ENCODE measurements at regions not wholly inside any gene's neighbourhood (a gene's known extent, or its start where the extent isn't known, plus 50 kb on each side); places are given as distances from the start of the nearest gene placed in this dataset.

GRCh38 chr12:60148831-60149230, 553.0 kb downstream of the SLC16A7 start:
- peak; percentile 67 for DNase-seq

GRCh38 chr12:60152756-60153155, 556.9 kb downstream of the SLC16A7 start:
- no peak for DNase-seq

GRCh38 chr12:60159761-60160160, 563.9 kb downstream of the SLC16A7 start:
- DNase-seq = no peak

GRCh38 chr12:60162988-60163720, 567.3 kb downstream of the SLC16A7 start:
- DNase-seq = no peak

DNA sequence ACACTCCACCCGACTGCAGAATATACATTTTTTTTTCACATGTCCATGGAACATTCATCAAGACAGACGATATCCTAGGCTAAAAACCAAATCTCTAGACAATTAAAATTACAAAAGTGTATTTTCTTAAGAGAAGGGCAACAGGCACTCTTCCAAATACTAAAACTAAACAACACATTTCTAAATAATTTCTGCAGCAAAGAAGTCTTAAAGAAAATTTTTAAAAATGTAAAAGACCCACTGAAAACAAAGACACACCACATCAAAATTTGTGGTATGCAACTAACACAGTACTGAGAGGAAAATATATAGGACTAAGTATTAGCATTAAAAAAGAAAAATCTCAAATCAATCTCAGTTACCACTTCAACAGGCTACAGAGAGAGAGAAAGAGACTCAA, 570.0 kb downstream of the SLC16A7 start:
- no peak for DNase-seq

- DNase-seq = no peak
These were observed 572.6 kb downstream of the SLC16A7 start for GRCh38 chr12:60168441-60168840.

- no peak for DNase-seq
These were observed 574.1 kb downstream of the SLC16A7 start for GRCh38 chr12:60169904-60170303.

DNA sequence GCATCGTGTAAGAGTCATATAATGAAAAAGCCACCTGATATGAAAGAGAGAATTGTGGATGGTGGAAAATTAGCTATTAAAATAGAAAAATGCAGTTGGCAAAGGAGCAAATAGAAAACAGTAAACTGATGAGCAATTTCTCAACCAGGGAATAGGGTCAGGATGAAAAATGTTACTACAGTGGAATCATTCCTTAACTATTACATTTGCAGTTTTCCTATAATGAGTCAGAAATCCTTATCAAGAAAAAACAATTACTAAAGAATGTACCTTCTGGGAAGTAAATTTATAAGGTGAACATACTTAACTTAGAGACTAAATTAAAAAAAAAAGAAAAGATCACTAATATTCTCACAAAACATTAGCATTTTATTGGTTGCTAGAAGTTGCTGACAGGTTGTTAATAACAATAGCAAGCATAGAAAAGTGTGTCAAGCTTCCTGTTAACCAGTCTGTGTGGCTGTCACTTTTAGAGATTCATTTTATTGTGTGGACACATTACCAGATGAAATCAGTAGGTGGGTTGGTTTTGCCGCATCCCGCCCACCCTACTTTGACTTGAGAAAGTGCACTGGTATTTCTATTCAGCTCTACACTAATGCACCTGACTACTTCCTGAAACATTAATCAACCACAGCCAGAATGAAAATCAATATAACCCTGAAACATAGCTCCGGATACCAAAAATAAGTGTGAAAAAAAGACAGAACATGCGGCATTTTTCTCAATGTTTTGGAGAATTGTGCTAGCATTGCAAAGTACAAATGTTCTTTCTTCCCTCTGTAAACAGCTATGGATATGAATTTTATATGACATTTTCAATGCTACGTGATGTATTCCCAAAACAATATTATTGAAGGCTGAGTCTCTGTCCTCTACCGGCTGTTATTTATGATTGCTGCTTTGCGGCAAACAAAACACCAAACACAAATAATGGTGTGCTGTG, 576.7 kb downstream of the SLC16A7 start:
- DNase-seq = peak; percentile 9

DNA sequence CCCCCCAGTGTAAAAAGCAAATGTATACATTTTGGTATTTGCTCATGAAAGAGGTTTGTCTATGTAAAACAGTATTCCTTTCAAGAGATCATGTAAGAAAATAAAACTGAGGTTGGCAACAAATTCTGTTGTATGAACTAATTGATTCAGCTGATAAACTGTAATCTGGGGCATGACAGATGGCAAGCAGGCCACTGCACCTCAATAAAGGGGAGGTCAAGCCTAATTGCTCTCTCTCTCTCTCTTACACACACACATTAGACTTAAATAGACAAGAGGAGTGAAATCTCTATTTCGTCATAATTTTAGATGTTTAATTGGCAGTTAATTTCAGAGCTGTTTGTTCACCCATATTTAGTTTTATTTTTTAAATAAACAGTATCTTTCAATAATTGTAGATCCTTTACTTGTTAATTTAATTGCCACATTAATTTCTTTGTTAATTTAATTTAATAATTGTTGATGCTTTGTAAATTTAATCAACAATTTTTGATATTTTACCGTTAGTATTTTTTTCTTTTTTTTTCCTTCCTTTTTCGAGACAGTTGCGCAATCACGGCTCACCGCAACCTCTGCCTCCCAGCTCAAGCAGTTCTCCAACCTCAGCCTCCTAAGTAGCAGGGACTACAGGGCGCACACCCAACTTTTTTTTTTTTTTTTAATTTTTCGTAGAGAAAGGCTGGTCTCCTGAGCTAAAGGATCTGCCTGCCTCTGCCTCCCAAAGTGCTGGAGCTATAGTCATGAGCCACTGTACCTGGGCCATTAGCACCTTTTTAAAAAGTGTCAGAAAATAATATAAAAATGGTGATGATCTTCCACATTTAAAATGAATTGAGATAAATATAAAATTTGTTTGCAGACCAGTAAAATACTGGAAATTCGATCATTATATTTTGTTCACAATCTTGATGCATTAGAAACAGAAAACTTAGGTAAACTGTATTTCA, 577.7 kb downstream of the SLC16A7 start:
- no peak for DNase-seq

DNA sequence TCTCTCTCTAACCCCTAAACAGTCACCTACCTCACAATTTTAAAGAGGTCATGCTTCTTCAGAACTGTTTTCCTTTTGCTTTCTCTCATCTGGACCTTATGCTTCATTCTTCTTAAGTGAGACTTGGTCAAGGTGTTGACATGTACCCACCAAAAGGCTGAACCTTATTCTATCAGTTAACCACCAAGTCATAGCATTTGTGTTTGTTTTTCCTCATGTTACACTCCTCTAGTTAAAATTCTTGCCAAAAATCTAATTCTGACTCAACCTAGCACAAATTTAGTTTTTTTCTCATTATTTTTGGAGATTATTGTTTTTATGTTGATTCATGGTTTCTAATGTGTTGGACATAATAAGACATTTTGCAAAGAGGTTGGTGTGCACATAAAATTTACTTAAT, 578.6 kb downstream of the SLC16A7 start:
- DNase-seq = no peak

GRCh38 chr12:60174941-60175340, 579.1 kb downstream of the SLC16A7 start:
- DNase-seq = no peak

- DNase-seq = no peak
These were observed 581.1 kb downstream of the SLC16A7 start for GRCh38 chr12:60176891-60177290.

GRCh38 chr12:60180298-60180697, 584.5 kb downstream of the SLC16A7 start:
- DNase-seq = no peak

- no peak for DNase-seq
These were observed 586.5 kb downstream of the SLC16A7 start for GRCh38 chr12:60182354-60182753.

DNA sequence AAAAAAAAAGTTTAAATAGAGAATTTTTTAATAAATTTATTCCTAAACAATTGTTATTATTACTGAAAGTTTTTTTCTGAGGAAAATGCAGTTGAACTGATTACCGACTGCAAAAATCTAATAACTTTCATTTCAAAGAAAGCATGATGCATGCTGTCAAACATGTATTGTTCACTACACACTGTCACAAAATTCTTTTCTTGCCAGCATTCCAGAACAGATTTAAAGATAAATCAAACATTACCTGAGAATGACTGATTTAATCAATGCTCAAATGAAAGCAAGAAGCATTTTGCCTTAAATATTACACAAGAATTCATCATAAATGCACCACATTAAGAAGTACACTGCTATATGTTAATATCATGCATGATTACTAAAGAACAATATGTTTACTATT, 588.3 kb downstream of the SLC16A7 start:
- no peak for DNase-seq

DNA sequence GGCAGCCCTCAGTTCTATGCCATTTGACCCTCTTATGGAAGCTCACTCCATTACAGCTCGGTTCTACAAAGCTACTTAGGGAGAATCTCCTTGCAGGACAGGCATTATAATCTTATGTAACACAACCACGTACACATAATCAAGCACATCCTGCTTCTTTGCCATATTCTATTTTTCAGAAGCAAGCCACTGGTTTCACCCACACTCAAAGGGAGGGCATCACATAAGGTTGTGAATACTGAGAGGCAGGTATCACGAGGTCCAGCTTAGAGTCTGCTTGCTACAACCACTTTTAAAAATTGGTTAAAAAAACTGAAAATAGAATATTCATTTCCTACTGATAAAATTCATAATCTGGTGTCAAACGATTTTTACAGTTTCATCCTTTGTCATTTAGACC, 589.2 kb downstream of the SLC16A7 start:
- no peak for DNase-seq

DNA sequence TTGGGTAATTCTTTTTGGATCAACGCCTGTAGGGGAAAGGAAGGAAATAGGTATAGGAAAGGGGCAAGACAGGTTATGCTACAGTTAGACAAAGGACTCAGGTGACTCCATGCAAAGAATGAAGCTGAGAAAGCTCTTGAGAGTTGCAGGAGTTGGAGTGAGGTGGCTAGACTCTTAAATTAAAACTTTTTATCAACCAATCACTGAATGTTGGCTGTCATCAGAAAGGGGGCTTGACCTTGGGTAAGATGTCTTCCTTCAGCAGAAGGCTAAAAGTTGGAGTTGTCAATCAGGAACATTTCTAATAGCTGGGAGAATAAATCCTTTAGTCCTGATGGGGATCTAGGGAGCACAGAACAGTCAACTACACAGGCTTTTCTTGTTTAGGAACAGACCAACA, 595.4 kb downstream of the SLC16A7 start:
- DNase-seq = no peak

GRCh38 chr12:60191676-60192359, 596.0 kb downstream of the SLC16A7 start:
- DNase-seq = peak; percentile 23

DNA sequence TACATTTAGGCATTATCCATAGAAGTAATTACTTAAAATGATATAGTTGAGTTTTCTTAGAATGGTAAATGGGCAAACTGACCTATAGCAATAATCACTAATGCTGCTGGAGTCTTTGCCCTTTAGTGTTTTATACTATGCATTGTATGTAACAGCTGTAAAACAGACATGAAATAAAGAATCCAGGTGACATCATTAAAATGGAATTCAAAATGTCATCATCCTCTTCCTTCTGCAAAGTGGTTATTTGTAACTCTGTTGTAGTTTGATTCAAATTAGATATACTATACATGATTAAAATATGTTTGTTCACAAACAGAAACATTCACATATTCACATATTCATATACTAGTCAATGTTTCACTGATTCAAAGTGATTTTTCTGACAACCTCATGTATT, 598.8 kb downstream of the SLC16A7 start:
- peak; percentile 5 for DNase-seq

- DNase-seq = no peak
These were observed 599.7 kb downstream of the SLC16A7 start for GRCh38 chr12:60195483-60195882.

DNA sequence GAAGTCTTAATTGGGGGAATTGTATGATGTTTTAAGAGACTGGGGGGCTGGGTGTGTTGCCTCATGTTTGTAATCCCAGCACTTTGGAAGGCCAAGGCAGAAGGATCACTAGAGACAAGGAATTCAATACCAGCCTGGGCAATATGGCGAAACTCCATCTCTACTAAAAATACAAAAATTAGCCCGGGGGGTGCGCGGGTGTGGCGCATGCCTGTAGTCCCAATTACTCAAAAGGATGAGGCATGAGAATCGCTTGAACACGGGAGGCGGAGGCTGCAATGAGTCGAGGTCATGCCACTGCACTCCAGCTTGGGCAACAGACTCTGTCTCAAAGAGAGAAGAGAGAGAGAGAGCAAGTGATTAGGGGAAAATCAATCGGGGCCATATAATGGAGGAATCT, 600.5 kb downstream of the SLC16A7 start:
- no peak for DNase-seq

DNA sequence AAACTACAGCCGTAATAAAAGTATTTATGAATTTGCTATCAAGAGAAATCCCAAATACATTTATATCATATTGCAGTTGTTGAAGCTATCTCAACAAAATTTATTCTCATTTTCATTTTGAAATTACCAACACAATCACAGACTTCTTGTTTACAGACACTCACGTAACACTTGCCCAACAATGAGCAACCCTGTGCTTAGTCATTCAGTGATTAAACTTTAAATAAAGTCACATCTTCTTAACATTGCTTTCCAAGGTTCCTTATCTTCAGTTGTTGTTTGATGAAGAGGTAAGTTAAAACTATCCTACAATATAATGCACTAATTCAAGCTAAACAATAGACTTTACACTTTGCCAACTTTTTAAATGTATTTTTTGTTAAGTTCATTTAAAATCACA, 601.8 kb downstream of the SLC16A7 start:
- peak; percentile 8 for DNase-seq
